ENCODE measurements at regions not wholly inside any gene's neighbourhood (a gene's known extent, or its start where the extent isn't known, plus 50 kb on each side); places are given as distances from the start of the nearest gene placed in this dataset.
A peak's percentile ranks its signal among the peaks of the same experiment; 100 is the strongest.
"Not testable (repeated sequence)": the region's sequence is repeated elsewhere in the genome, so short reads cannot be mapped to it uniquely, and the experiment has no call there.

DNA sequence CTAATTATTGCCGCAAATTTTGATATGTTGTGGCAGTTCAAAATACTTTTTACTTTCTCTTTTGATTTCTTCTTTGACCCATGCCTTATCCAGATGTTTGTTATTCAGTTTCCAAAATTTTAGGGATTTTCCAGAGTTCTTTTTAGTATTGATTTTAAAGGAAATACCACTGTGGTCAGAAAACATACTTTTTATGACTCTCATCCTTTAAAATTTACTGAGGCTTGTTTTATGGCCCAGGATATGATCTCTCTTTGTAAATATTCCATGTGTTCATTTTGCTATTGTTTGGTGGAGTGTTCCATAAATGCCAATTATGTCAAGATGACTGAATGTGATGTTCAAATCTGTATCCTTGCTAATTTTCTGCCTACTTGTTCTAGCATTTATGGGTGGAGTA lies 272.3 kb upstream of the DIPK2B start:
- peak; percentile 16 for DNase-seq

DNA sequence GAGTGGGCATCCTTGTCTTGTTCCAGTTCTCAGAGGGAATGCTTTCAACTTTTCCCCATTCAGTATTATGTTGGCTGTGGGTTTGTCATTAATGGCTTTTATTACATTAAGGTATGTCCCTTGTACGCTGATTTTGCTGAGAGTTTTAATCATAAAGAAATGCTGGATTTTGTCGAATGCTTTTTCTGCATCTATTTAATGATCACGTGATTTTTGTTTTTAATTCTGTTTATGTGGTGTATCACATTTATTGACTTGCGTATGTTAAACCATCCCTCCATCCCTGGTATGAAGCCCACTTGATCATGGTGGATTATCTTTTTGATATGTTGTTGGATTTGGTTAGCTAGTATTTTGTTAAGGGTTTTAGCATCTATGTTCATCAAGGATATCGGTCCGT lies 266.9 kb upstream of the DIPK2B start:
- DNase-seq, result not testable (repeated sequence)

GRCh38 chrX:45455732-45456131 lies 255.1 kb upstream of the DIPK2B start:
- DNase-seq, result not testable (repeated sequence)

GRCh38 chrX:45454290-45454689 lies 253.6 kb upstream of the DIPK2B start:
- no peak for DNase-seq

DNA sequence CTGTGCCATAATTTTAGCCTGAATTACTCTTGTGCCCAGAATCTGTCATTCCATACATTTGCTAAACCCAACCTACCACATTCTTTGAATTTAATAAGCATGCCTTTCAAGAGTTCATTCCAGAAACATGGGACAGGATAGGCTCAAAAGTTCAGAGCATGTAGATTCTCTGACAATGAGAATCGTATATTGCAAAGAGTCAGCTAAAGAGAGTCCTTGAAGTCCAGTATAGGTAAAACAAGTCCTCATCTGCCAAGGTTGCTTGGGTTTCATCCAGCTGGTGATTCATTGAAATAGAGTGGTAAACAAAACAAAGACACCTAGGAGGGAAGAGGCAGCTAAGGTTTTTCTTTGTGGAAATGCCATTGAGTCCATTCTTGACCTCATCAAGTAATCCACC lies 249.3 kb upstream of the DIPK2B start:
- no peak for DNase-seq

- no peak for DNase-seq
Observed at GRCh38 chrX:45447995-45448394, 247.3 kb upstream of the DIPK2B start.

GRCh38 chrX:45447331-45447730 lies 246.7 kb upstream of the DIPK2B start:
- no peak for DNase-seq

GRCh38 chrX:45445745-45446412 lies 245.2 kb upstream of the DIPK2B start:
- DNase-seq, result no peak

DNA sequence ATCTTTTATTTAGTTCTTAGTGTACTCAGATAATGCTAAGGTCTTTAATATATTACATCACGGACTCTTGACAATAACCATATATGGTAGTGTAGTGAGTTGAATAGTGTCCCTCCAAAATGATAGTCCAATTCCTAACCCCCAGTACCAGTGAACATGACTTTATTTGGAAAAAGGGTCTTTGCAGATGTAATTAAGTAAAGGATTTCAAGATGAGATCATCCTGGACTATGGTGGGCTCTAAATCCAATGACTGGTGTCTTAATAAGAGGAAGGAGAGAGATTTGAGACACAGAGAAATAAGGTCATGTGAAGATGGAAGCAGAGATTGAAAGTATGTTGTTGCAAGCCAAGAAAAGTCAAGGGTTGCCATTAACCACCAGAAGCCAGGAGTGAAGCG lies 236.5 kb upstream of the DIPK2B start:
- DNase-seq, result no peak

- no peak for DNase-seq
Observed at GRCh38 chrX:45435481-45435880, 234.8 kb upstream of the DIPK2B start.

- DNase-seq, result no peak
Observed at GRCh38 chrX:45434231-45434630, 233.6 kb upstream of the DIPK2B start.

DNA sequence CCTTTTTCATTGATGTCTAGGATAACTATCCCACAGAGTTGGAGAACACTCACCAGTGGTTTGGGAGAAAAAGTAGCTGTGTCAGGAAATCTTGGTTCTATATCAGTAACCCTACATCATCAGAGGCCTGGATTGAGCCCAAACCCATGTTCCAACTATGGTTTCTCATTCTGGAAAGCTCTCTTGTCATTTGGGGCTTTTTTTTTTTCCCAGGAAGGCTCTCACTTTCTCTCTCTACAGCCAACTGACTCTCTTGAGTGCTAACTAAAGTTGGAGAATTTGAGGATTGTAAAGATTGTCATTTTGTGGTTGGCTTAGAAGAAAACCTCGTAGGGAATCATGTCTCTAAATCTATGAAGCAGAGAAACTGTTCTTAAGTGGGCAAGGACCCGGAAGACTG lies 228.2 kb upstream of the DIPK2B start:
- no peak for DNase-seq

DNA sequence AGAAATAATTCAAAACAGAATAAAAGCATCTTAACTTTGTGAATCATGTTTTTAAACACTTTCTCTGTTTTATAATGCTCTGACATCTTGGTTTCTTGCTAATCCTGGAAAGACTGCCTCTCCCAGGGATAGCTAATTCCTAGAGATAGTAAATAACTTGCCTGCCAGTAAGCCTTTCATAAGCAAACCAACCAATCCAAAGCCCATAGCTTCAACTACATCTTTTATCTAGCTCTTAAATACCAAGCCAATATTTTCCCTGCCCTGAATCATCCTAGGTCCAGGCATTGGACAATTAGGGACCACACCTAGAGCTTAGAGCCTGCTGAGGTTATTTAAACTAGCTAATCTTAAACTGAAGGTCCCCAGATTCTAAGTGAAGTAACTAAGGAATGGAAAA lies 223.7 kb upstream of the DIPK2B start:
- DNase-seq, result no peak

DNA sequence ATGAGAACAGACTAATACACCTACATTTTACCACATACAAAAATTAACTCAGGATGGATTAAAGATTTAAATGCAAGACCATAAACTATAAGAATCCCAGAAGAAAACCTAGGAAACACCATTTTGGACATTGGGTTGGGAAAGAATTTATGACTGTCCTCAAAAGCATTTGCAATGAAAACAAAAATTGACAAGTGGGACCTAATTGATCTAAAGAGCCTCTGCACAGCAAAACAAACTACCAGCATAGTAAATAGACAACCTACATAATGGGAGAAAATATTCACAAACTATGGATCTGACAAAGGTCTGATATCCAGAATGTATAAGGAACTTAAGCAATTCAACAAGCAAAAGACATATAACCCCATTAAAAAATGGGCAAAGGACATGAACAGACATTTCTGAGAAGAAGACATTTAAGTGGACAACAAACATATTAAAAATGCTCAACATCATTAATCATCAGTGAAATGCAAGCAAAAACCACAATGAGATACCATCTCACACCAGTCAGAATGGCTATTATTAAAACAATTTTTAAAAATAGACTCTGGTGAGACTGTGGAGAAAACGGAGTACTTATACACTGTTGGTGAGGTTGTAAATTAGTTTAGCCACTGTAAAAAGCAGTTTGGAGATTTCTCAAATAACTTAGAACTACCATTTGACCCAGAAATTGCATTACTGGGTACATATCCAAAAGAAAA lies 221.7 kb upstream of the DIPK2B start:
- no peak for DNase-seq

- DNase-seq, result no peak
Observed at GRCh38 chrX:45421806-45422205, 221.1 kb upstream of the DIPK2B start.

DNA sequence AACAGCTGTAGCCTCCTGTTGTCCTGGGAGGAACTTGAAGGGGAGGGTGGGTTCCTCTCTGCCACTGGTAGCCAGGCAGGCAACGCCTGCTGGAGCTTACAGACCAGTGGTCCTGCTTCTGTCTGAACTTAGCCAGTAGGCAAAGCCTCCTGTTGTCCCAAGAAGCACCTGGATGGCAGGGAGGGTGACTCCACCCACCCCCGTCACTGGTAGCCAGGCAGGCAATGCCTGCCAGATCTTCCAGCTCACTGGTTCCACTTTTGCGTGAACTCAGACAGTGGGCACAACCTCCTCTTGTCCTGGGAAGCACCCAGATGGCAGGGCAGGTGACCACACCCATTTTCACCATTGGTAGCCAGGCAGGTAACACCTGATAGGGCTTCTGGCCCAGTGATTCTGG lies 203.5 kb upstream of the DIPK2B start:
- no peak for DNase-seq

DNA sequence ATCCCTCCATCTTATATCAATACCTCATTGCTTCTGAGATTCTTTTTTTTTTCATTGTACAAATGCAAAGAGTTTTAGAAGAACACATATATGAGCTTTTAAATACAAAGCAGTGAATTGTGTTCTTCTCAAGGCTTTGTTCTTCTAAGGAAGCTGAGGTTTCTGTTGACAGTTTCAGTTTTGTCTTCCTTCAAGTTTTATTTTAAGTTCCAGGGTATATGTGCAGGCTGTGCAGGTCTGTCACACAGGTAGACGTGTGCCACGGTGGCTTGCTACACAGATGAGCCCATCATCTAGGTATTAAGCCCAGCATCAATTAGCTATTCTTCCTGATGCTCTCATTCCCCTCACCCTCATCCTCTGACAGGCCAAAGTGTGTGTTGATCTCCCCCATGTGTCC lies 201.2 kb upstream of the DIPK2B start:
- no peak for DNase-seq

DNA sequence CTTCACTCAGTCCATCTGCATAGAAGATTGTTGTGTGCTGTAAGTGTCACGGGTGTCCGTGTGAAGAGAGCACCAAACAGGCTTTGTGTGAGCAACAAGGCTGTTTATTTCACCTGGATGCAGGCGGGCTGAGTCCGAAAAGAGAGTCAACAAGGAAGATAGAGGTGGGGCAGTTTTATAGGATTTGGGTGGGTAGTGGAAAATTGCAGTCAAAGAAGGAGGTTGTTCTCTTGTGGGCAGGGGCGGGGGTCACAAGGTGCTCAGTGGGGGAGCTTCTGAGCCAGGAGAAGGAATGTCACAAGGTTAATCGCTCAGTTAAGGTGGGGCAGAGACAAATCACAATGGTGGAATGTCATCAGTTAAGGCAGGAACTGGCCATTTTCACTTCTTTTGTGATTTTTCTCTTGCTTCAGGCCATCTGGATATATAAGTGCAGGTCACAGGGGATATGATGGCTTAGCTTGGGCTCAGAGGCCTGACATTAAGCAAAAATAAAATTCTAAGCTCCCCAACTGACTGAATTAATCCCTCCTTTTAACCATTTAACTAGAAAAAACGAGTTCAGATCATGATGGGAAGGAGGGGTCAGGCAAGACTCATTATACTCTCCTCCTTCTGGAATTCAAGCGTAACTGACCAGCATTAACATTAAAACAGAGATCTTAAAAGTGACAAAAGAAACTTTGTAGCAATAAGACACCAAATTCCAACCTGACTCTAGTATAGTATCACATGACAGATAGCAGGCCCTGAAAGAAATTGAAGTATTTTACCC lies 200.5 kb upstream of the DIPK2B start:
- DNase-seq, result not testable (repeated sequence)

GRCh38 chrX:45400027-45400779 lies 199.5 kb upstream of the DIPK2B start:
- DNase-seq, result peak; percentile 4

DNA sequence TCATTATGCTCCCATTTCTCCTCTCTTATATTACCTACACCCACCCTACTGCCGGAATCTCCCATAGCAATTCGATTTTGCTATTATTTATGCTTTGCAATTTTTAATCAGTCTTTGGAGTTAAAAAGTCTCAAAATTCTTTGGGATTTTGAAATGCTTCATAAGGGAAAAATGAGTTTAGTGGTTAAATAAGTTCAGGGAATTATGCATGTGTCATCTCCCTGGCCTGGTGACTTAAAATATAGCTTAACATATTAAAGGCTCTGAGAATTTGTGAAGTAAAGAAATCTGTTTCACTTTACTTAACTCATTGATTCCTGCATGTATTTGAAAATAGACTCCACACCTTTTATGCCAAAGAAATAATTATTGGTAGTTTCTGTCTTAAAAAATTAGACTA lies 185.1 kb upstream of the DIPK2B start:
- no peak for DNase-seq

DNA sequence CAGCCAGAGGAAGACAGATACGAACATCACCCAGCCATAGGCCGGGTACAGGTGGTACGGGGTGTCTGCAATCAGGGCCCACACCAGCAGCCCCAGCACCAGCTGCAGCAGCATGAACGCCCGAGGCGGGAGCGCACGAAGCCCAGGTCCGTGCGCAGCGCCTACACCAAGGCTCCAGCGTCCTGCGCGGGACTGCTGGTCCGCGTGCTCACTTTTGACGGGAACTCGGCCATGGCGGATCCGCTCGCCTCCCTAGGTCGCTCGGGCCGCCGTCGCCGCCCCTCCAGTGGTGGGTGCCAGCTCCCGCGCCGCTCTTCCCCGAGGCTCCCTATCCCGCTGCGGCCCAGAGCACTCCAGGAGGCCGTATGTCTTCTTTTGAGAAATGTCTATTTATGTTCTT lies 181.2 kb upstream of the DIPK2B start:
- no peak for DNase-seq

GRCh38 chrX:45381366-45381765 lies 180.7 kb upstream of the DIPK2B start:
- no peak for DNase-seq

- no peak for DNase-seq
Observed at GRCh38 chrX:45379236-45379635, 178.6 kb upstream of the DIPK2B start.

Measured in skin of body (tissue), 1 donor.